Cerebellar nuclear complex (tissue), 1 donor: ENCODE measurements at regions not wholly inside any gene's neighbourhood (a gene's known extent, or its start where the extent isn't known, plus 50 kb on each side); places are given as distances from the start of the nearest gene placed in this dataset.
"Not testable (repeated sequence)": the region's sequence is repeated elsewhere in the genome, so short reads cannot be mapped to it uniquely, and the experiment has no call there.

ENCODE experiments used
- DNase-seq, 2 experiments: peaks; one replicate each; lab custom pipeline; 2025; lab: John Stamatoyannopoulos, UW

- no peak for DNase-seq
These were observed 137.7 kb upstream of the SMYD2 start for GRCh38 chr1:214143006-214143992.

GRCh38 chr1:214144521-214144920, 136.4 kb upstream of the SMYD2 start:
- not testable (repeated sequence) for DNase-seq

GRCh38 chr1:214146523-214146922, 134.4 kb upstream of the SMYD2 start:
- no peak for DNase-seq

GRCh38 chr1:214154596-214155292, 126.2 kb upstream of the SMYD2 start:
- no peak for DNase-seq

GRCh38 chr1:214155987-214156625, 124.9 kb upstream of the SMYD2 start:
- no peak for DNase-seq

GRCh38 chr1:214164173-214164572, 116.8 kb upstream of the SMYD2 start:
- no peak for DNase-seq

- no peak for DNase-seq
These were observed 115.0 kb upstream of the SMYD2 start for GRCh38 chr1:214165850-214166374.

- DNase-seq, result no peak
These were observed 106.3 kb upstream of the SMYD2 start for GRCh38 chr1:214174508-214175199.

- no peak for DNase-seq
These were observed 102.9 kb upstream of the SMYD2 start for GRCh38 chr1:214178102-214178501.

GRCh38 chr1:214184992-214185391, 96.0 kb upstream of the SMYD2 start:
- DNase-seq, result no peak

- DNase-seq, result no peak
These were observed 94.7 kb upstream of the SMYD2 start for GRCh38 chr1:214186103-214186824.

GRCh38 chr1:214187121-214187900, 93.6 kb upstream of the SMYD2 start:
- no peak for DNase-seq

- DNase-seq, result no peak
These were observed 93.0 kb upstream of the SMYD2 start for GRCh38 chr1:214187933-214188332.

- no peak for DNase-seq
These were observed 92.1 kb upstream of the SMYD2 start for GRCh38 chr1:214188835-214189234.

GRCh38 chr1:214192825-214193643, 87.9 kb upstream of the SMYD2 start:
- no peak for DNase-seq

- no peak for DNase-seq
These were observed 87.3 kb upstream of the SMYD2 start for GRCh38 chr1:214193691-214194090.

- DNase-seq, result no peak
These were observed 82.4 kb upstream of the SMYD2 start for GRCh38 chr1:214198571-214198970.

GRCh38 chr1:214199585-214199984, 81.4 kb upstream of the SMYD2 start:
- no peak for DNase-seq

GRCh38 chr1:214202992-214203391, 78.0 kb upstream of the SMYD2 start:
- no peak for DNase-seq
